HG03064 (cell line): ENCODE measurements at regions not wholly inside any gene's neighbourhood (a gene's known extent, or its start where the extent isn't known, plus 50 kb on each side); places are given as distances from the start of the nearest gene placed in this dataset.
"Not testable (repeated sequence)": the region's sequence is repeated elsewhere in the genome, so short reads cannot be mapped to it uniquely, and the experiment has no call there.

Source experiments
- ATAC-seq: cut with Tn5 transposase; IDR thresholded peaks from one replicate; pipeline ENCODE4 v1.9.1; 2021; ENCODE audit warnings: low read depth; ENCODE audit not compliant: unreplicated experiment

DNA sequence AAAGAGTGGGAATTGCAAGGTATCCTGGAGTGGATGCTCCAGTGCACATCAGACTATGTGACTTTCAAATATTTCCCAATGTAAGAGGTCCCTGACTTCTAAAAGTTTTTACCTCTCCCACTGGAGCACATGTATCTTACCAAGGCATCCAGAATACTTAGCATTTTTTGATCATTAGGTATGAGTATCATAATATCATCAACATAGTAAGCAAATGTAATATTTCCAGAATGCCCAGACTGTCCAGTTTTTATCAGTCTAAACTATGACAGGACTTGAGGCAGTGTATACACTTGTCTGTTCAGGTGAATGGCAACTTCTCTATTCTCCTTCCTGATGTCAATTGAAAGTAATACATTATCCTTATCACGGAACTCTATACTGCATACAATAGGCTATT is 924.6 kb upstream of the GJE1 start:
- ATAC-seq = no peak

GRCh38 chr6:141203902-141204575 is 928.7 kb upstream of the GJE1 start:
- ATAC-seq = no peak

- ATAC-seq = no peak
Measured at GRCh38 chr6:141202626-141203025, 930.1 kb upstream of the GJE1 start.

DNA sequence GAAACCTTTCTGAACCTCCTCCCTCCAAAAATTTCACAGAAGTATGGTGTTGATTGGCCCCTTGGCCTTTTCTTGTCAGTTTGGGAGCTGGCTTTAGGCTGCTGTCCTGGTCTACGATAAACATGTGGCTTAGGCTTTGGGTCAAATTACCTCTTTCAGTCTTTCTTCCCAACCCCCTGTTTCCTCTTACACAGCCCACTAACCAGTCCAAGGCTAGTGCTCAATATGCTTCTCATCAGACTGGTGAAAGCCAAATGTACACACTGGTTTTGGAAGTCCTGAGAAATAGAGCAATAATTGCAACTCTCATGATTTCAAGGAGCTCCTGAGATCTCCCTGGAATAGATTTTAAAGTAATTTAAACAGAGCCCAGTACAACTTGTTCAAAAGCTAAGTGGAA is 933.7 kb upstream of the GJE1 start:
- no peak for ATAC-seq

- no peak for ATAC-seq
Measured at GRCh38 chr6:141195251-141195832, 937.4 kb upstream of the GJE1 start.

- no peak for ATAC-seq
Measured at GRCh38 chr6:141183368-141183767, 949.4 kb upstream of the GJE1 start.

DNA sequence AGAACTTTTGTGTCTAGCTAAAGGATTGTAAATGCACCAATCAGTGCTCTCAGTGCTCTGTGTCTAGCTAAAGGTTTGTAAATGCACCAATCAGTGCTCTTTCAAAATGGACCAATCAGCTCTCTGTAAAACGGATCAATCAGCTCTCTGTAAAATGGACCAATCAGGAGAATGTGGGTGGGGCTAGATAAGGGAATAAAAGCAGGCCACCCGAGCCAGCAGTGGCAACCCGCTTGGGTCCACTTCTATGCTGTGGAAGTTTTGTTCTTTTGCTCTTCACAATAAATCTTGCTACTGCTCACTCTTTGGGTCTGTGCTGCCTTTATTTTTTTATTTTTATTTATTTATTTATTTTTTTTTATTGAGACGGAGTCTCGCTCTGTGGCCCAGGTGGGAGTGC is 957.3 kb upstream of the GJE1 start:
- not testable (repeated sequence) for ATAC-seq

- ATAC-seq = no peak
Measured at GRCh38 chr6:141174932-141175331, 957.8 kb upstream of the GJE1 start.

DNA sequence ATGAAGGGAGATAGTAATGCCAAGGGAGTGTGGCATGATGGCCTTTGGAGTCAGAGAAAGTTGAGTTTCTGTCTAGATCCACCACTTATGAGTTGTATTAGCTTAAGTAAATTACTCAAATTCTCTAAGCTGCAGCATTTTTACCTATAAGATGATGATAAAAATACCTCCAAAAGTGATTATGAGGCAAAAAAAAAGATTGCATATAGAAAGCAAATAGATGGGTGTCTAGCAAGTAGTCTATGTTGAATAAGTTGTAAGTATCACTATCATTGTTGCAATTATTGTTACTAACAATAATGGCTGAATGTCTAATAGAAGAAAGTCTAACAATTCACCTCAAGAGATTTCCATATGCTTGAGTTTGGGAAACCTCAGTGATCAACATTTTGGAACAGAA is 959.2 kb upstream of the GJE1 start:
- no peak for ATAC-seq

- no peak for ATAC-seq
Measured at GRCh38 chr6:141169419-141169818, 963.3 kb upstream of the GJE1 start.

DNA sequence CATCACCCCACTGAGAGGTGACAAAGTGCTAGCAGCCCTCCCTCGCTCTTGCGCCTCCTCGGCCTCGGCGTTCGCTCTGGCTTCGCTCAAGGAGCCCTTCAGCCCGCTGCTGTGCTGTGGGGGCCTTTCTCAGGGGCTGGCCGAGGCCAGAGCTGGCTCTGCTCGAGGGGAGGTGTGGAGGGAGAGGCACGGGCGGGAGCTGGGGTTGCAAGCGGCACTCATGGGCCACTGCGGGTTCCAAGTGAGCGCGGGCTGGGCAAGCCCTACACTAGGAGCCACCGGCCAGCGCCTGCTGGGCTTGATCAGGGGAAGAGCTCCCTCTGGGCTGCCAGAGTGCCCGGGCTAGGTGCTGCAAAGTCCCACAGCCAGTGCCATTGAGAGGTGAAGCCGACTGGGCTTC is 964.8 kb upstream of the GJE1 start:
- ATAC-seq = no peak

DNA sequence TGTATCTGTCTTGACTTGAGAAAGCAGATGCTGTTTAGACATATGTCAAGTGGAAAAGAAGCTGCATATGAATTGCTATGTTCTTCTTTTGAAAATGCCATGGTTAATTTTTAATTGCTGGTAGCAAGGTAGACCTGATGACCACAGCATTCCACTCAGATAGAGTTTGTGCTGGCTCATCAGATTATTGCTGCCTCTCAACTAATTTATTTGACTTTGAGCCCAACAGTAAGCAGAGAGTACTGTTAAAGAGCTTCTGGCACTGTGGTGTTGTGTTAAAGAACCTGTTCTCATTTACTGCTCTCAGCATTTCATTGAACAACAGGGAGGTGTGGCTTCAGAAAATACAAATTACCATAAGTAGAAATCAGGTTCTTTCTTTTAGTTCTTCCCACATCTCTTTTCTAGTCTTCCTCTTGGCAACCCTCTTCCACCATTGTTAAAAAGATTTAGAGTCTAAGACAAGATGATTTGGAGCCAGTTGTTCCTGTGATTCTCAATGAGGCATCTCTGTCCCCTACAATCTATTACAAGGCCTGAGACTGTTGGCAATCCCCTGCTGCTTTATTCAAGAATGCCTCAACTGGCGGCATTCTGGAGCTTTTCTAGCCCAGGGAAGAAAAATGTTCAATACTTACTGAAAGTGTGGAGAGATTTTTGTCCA is 967.6 kb upstream of the GJE1 start:
- no peak for ATAC-seq

- no peak for ATAC-seq
Measured at GRCh38 chr6:141164042-141164743, 968.5 kb upstream of the GJE1 start.

- no peak for ATAC-seq
Measured at GRCh38 chr6:141163107-141163506, 969.6 kb upstream of the GJE1 start.

GRCh38 chr6:141158740-141159139 is 974.0 kb upstream of the GJE1 start:
- ATAC-seq = no peak

GRCh38 chr6:141153563-141153962 is 979.2 kb upstream of the GJE1 start:
- no peak for ATAC-seq

- ATAC-seq = no peak
Measured at GRCh38 chr6:141152951-141153350, 979.8 kb upstream of the GJE1 start.

GRCh38 chr6:141151710-141152417 is 980.9 kb upstream of the GJE1 start:
- no peak for ATAC-seq

GRCh38 chr6:141141870-141142269 is 990.9 kb upstream of the GJE1 start:
- no peak for ATAC-seq

DNA sequence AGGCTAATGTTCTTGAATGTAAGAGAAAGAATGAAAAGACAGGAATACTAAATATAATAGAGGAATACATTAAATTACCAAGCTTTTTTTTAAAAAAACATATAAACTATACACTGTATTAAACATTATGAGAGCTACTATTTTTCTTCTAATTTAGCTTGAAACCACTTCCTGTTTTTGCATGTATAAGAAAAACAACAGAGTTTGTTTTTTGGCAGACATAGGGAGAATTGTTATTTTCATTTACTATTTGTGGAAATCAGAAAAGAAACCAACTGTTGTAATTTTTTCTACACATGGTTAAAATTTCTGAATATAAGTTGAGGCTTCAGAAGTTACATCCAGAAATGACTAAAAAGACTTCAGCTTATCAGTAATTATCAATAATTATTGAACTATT is 991.8 kb upstream of the GJE1 start:
- no peak for ATAC-seq

DNA sequence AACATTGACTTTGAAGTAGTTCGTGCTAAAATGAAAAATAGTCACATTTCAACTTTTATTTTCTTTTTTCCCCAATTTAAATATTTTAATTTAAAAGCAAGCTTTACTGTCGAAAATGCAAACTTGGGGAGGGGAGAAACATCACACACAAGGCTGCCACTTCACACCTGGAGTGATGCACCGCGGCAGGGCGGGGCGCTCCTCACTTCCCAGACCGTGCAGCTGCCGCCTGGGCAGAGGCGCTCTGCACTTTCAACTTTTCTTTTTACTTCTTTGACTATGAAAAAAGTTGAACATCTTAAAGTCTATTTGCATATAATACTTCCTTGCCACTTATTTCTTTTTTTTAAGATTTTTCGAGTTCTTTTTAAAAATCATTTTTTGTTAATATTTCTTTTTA is 993.3 kb upstream of the GJE1 start:
- no peak for ATAC-seq
